Activated CD4-positive, CD25-positive, alpha-beta regulatory T cell treated with anti-CD3 and anti-CD28 coated beads, Interleukin-2, amount 50 U/mL, for 72 hours (primary cell): ENCODE measurements at regions not wholly inside any gene's neighbourhood (a gene's known extent, or its start where the extent isn't known, plus 50 kb on each side); places are given as distances from the start of the nearest gene placed in this dataset.
"Not testable (repeated sequence)": the region's sequence is repeated elsewhere in the genome, so short reads cannot be mapped to it uniquely, and the experiment has no call there.

Source experiments
- DNase-seq: peaks from one replicate; pipeline ENCODE4 v3.0.0; 2021

DNA sequence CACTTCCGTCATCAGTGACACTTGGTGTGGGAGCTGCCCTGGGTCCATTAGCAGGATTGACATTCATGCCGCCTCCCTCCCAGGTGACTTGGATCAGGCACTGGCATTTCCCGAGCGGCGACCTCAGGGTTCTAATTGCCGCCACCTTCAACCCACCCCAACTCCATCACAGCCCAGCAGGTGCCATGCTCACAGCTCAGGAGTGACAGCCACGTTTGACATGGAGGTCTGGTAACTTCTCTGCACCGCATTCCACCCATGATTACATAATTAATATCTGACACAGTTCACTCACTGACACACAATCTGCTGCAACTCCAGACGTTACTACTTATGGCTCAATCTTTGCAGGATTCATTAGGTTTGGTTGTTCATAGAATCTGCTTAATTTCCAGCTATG lies 450.9 kb upstream of the MYT1L start:
- no peak for DNase-seq

DNA sequence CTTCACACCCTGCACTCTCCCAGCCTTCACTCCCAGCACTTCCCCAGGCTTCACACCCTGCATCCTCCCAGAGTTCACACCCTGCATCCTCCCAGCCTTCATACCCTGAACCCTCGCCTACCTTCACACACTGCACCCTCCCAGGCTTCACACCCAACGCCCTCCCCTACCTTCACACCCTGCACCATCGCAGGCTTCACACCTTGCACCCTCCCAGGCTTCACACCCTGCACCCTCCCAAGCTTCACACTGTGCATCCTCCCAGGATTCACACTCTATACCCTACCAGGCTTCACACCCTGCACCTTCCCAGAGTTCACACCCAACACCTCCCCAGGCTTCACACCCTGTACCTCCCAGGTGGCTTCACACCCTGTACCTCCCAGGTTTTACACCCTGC lies 448.7 kb upstream of the MYT1L start:
- DNase-seq, result no peak

DNA sequence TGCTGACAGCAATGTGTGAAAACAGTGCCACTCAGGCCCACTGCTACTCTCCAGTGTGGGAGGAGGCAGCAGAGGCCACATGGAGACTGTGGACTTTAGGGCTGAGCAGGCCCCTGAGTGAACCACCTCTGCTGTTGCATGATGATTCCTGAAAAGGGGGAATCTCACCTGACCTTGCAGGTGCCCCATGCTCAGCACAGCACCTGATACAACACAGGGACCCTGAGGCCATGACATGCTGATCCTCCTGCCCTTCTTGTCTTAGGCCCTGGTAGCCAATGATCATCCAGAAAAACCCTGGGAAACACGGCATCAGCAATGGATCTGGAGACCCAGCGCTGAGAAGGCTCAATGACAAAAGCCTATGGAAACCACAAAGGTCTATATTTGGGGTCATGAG lies 446.8 kb upstream of the MYT1L start:
- DNase-seq, result no peak

DNA sequence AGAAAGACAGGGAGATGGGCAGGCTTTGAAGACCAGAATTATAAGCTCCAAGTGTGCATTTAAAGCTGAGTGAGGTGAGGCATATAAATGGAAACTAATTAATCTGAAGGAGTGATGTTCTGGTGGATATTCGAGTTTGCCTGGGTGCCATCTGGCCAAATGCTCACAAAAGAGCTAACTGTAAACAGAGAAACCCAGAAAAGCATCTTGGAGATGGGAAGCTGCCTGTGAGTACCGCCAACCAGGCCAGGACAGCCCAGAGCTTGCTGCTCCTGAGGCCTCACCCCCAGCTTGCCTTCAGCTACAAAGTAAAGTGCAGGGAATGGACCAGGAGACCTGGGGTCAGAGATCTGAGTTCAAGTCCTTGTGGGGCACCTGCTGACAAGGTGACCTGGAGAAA lies 446.1 kb upstream of the MYT1L start:
- DNase-seq, result no peak

DNA sequence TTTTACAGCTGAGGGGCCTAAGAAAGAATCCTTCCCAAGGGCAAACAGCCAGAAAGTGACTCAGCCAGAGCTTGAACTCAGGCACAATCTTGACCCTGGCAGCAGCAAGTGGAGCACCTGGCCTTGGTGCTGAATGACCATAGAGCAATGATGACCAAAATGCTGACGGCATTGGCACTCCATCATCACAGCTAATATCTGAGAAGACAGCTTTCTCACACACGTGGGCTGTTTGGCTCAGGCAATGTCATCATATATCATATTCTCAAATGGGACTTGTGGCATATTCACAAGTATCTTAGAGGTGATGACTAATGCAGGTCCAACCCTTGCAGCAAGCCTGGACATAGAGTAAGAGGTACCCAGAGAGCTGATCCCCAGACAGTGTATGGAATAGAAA lies 443.9 kb upstream of the MYT1L start:
- DNase-seq, result no peak

DNA sequence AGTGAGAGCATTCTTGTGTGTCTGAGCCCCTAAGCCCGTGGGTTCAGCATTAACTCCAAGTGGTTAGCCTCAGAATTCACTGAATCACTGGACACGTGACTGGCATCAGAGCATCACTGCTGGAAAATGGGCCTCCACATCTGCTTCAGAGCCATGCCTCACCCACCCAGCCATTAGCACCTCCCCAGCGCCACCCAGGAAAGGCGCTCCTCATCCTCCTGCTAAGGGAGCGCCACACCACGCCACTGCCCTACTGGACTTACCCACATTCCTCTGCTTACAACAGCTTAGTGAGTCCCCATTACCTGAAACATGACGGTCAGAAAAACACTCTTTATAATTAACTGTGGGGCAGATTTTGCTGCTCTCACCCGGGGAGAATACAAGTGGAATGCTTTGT lies 442.6 kb upstream of the MYT1L start:
- no peak for DNase-seq

DNA sequence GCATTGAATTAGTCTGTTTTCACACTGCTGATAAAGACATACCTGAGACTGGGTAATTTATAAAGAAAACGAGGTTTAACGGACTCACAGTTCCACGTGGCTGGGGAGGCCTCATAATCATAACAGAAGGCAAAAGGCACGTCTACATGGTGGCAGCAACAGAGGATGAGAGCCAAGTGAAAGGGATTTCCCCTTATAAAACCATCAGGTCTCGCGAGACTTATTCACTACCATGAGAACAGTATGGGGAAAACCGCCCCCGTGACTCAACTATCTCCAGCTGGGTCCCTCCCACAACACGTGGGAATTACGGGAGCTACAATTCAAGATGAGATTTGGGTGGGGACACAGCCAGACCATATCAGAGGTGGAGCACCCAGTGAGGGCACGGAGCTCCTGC lies 442.0 kb upstream of the MYT1L start:
- not testable (repeated sequence) for DNase-seq

DNA sequence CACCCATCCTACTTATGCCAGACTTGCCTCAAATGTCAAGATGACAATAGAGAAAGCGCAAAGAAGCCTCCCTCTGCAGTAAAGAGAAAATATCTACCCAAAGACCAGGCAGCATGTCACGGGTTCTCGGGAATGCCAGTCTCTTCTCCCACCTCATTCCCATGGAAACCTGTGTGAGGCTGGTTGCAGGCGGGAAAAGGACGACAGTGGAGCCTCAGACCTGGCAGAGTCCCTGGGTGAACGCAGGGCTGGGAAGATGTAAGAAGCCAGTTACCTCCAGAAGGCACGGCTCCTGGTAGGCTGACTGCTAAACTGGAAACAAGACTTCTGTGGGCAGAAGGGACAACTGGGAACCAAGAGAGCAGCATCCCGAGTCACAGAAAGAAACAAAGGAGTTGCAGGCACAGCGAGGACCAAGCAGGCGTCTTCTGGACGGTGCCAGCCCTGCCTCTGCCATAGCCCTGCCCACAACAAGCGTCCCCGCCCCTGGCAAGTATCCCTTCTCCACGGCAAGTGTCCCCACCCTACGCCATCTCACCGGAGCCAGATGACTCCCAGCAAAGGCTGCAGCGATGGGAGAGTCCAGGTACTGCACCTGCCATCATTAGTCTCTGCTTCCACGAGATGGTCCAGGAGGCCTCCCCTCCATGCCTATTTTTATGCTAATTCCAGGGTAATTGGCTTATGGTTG lies 440.8 kb upstream of the MYT1L start:
- DNase-seq, result no peak

DNA sequence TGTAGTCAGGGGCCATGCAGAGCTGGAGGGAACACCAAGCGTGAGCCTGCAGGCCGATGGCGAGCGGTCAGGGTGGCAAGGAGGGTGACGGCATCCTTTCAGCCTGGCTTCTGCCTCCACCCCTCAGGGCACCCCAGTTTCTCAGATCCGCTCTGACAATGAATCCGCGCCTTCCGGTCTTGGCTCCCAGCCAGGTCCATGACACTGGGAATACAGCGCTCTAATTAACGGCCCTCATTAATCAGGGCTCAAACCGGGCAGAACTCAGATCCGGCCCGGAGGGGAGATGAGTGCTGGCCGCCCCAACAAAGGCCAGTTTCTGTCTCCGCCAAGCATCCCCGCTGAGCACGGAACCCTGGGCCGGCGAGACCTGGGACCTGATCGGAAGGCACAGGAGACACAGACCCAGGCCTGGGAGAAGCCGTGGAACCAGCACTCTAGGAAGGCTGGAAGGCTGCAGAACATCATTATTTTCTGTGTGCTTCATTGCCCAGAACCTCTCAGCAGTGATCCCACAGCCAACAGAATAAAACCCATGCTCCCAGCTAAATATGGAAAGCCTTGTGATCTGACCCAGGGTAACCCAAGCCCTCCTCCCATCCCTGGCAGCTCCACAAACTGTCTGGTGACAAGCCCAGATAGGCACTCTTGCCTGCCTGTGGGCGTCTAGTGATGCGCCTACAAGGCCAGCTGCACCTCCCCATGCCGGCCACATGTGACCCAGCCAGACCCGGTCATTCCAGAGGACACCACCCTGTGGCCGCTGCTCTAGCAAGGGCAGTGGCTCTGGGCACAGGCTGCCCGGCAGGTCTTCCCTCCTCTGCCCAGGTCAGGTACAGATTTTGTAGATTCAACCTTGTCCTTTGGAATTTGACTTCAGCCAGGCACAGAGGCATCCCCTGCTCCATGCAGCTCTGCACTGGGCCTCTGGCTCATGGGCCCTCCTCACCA lies 438.7 kb upstream of the MYT1L start:
- DNase-seq, result no peak

DNA sequence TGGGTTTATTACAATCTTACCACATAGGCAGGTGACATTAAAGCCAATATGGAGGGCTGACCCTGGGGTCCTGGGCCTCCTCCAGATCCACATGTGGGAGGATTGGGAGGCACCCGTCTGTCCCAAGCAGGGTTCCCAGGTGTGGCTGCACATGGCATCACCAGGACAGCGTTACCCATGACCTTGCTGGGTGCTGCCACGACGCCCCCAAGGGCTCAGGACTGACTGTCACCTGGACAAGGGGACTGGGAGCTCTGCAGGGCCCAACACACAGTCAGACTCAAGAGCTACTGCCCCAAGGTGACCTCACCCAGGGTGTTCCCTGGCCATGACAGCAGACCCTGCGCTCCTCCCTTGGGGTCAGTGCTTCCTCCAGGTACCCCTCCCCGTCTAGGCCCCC lies 437.4 kb upstream of the MYT1L start:
- DNase-seq, result no peak

DNA sequence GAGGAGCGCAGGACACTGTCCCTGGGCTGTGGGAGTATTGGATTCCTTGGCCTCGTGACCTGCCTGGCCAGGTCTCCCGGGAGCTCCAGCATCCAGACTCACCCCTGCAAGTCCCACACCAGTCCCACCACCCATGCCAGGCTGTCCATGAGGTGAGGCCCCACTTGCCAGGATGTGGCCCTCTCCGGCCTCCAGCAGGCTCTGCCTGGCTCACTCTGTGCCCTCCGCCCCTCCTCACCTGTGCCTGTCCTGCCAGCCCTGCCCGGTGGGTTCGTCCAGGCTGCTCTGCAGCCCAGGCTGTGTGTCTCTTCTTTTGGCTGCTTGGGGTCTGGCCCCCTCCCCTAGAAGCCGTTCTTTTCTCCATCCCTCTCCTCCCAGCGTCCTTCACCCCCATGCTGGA lies 436.8 kb upstream of the MYT1L start:
- no peak for DNase-seq

DNA sequence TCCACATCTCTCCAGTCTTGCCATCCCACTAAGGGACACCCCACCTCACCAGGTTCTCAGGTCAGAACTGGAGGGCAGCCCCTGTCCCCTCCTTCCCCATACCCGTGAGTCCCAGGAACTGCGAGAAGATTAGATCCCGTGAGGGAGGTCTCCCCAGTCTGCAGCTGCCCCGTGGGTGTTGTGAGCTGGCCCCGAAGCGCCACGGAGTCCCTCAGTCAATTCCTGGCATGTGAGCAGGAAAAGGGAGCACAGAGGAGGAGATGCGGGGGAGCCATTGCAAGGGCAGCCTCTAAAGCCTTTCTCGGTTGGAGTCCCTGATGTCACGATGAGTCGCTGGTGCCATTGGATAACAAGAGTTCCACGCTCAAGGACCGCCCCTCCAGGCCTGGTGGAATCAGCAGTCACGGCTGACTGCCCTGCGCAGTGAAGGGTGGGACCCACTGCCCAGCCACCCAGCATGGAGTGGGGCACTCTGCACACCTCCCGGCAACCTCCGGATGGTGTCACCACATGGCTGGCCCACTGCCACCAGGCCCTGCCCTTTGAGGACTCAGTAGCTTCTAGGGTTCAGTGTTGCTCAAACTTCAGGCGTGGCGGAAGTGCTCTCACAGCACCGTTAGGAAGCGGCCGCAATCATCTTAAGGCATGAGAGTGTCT lies 434.9 kb upstream of the MYT1L start:
- DNase-seq, result no peak

DNA sequence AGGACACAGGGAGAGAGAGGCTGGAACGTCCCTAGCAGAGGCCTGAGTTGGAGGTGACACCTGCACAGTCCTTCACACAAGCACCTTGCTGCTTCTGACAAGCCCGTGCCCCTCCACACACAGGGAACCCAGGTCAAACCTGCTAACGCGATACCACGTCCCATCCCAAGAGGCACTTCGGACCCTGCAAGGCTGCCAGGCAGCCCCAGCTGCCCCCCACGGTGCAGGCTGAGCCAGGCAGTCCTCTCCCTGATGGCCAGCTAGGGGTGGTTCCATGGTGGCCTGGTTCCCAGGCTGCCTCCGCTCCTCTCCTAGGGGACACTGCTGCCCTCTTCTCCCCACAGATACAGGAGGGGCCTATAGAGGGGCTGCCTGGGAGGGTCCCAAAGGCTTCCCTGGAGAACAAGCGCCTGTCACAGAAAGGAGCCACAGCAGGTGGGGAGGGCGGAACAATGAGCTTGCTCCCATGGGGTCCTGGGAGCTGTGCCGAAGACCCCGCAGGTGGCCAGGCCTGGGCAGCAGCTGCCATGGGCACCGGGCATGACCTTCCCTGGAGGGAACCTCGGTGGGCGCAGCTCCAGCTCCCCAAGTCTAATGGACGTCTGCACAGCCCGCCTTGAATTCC lies 434.2 kb upstream of the MYT1L start:
- no peak for DNase-seq

DNA sequence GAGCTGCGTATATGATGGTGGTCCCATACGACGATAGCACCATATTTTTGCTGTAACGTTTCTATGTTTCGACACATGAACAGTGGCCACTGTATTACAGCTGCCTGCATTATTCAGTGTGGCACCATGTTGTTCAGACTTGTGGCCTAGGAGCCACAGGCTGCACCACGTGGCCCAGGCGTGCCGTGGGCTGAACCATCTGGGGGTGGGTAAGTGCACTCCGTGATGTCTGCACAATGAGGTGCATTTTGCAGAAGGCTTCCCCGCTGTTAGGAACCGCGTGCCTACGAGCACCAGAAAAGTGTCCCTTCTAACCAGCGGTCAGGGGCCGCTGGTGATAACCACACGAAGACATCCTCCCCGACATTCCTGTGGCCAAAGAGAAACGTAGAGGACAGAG lies 433.7 kb upstream of the MYT1L start:
- no peak for DNase-seq

DNA sequence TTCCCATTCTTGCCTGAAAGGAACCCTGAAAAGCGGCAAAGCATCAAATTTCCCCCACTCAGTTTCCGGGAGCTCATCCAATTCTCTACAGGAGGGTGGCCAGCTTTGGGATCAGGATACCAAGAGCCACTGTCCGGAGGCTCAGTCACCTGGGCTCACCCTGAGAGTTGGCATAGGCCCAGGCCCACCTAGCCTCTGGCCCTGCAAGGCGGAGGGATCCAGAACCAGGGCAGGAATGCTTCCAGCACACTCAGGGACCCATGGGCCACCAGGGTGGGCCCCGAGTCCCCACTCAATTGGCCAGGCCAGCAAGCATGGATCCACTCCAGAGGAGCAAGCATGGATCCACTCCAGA lies 432.9 kb upstream of the MYT1L start:
- DNase-seq, result no peak

DNA sequence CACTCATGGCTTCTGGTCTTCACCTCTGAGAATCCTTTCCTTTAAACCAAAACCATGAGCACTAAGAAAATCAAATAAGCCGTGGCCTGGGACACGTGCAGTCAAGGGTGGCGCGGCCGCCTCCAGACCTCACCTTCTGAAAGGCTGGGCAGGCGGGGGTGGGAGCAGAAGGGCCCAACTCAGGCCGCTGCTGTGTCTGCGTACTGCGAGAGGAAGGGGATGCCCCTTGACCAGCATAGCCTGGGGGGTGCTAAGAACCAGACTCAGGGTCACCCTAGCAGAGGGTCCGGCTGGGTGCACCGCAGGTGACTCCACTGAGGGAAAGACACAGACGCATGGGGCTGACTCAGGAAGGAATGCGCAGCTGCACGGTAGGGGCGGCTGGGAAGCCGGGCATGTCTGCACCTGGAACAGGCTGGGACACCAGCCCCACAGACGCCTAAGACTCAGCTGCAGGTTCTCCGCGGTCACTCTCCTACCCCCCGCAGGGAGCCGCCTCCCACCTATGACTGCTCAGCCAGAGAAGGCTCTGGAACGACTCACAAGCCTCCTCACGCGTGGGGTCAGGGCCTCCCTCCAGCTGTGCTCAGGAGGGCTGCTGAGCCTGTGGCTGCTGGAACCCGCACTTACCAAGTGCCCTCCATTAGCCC lies 432.4 kb upstream of the MYT1L start:
- DNase-seq, result no peak

DNA sequence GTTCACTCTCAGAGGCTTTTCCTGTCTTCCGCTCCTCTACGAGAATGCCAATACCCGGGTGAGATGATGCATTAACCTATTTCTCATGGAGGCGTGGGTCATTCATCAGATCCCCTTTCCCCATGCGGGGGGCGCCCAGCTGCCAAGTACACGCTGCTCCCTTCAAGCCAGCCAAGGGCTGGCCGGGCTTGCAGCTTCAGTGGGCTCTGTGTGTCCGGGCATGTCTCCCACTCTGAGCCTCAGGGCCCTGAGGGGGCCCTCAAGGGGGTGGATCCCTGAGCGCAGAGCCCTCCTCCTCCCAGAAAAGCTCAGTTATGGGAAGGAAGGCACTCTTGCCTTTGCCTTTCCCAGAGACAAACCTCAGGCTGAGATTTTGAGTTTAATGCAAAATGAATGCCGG lies 431.8 kb upstream of the MYT1L start:
- DNase-seq, result no peak

DNA sequence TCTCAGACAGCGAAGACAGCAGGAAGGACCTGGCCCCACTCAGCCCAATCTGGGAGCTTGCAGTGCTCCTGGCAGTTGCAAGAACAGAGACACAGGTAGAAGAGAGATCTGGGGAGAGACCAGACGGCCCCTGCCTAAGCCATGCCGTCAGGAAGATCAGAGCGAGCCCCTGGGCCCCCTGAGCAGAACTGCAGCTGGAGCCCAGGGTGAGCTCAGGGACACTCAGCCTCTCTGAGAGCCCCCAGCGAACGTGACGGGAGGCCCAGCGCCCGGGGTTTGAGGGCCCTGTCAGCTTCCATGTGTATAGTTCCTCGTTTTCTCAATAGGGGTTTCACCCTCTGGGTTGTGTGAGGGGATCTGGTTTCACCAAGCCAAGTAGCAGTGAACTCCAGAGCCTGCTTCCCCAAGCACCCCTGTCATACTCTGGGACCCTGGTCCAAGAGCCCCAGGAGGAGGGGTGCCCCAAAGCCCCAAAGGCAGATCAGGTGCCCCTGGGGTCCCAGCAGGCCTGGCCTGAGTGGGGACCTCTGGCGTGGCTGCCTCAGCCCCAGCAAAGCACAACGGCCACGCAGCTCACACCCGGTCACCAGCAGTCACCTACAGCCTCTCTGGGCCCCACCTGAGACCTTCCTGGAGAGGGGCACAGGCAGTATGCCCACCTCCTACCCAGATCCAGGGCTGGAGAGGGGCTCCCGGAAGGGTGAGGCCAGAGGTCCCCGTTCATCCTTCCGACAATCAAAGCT lies 431.3 kb upstream of the MYT1L start:
- DNase-seq, result no peak

DNA sequence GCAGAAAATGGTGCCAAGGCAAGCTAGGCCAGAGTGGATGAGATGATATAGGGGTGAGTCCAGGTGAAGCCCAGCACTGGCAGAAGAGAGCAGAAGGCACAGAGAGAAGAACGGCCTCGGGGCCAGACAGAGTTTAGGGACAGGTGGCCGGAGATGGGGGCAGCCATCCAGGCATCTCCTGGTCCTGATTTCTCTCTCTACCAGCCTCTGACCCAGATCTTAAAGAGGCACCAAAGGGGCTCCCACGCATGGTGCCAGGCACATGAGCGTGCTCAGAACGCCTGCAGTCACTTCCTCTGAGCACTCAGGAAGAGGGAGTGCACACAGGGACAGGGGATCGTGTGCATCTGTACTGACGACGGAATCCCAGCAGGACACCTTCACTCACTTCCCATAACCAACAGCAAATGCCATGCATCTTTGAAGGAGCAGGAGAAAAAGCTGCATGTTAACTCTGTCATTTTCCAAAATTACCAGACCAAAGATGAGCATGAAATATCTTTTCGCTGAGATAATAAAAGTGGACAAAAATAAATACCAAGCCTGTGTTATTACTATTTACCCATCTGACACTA lies 427.8 kb upstream of the MYT1L start:
- no peak for DNase-seq

DNA sequence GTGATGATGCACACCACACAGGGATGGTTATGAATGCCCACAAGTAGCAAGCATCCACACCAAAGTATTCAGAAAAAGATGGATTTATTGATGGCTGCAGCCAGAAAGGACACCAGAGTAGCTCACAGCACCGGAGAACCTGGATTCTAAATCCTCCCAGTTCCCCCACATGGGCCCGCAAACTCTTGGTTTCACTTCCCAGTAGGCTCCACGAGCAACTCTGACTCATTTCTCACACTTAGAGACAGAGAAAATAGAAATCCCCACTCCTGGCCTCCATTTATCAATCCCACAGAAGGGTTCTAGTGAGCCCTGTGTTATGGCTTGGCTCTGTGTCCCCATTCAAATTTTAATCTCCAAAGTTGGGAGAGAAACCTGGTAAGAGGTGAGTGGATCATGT lies 426.7 kb upstream of the MYT1L start:
- DNase-seq, result no peak

DNA sequence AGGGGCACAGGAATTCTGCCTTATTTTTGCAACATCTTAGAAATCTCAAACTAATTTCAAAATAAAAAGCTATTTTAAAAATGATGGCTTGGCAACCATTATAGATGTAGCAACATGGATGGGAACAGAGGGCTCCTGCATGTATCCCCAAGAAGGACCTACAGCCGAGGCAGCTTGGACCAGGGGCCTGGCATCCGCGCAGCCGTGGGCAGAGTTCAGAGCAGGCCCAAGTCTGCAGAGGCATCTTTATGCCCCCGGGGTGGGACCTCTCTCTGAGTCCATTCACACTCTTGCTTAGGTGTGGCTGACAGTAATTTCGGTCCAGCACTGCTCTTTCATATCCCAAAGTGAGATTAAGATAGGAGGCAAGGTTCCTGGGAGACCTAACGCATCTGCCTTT lies 425.8 kb upstream of the MYT1L start:
- no peak for DNase-seq

DNA sequence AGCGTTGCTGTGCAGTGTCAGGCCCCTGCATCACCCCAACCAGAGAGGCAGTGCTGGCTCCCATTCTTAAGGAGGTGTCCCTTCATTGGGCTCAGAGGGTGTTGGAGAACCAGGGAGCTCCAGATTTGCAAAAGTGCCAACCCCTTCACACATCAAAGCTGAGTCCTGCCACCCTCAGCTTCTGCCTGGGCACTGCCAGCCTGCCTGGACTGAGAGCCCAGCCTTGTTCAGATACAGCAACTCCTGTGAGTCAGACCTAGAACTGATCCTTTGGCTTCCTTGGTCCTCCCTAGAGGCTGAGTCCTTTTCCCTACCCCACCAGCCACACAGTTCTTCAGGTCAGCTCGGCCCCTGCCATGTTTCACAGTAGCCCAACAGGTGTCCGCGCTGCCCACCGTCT lies 424.9 kb upstream of the MYT1L start:
- no peak for DNase-seq
